ENCODE measurements at regions not wholly inside any gene's neighbourhood (a gene's known extent, or its start where the extent isn't known, plus 50 kb on each side); places are given as distances from the start of the nearest gene placed in this dataset.

- no peak for DNase-seq
Observed at GRCh38 chr1:81379430-81379829, 421.3 kb upstream of the ADGRL2 start.

- DNase-seq = no peak
Observed at GRCh38 chr1:81377406-81377805, 423.3 kb upstream of the ADGRL2 start.

GRCh38 chr1:81375884-81376548 is 424.7 kb upstream of the ADGRL2 start:
- DNase-seq = no peak

GRCh38 chr1:81374481-81374880 is 426.3 kb upstream of the ADGRL2 start:
- no peak for DNase-seq

- DNase-seq = no peak
Observed at GRCh38 chr1:81371864-81372263, 428.9 kb upstream of the ADGRL2 start.

- DNase-seq = no peak
Observed at GRCh38 chr1:81369833-81370232, 430.9 kb upstream of the ADGRL2 start.

- no peak for DNase-seq
Observed at GRCh38 chr1:81366173-81366572, 434.6 kb upstream of the ADGRL2 start.

- no peak for DNase-seq
Observed at GRCh38 chr1:81364088-81364487, 436.6 kb upstream of the ADGRL2 start.

- no peak for DNase-seq
Observed at GRCh38 chr1:81358151-81358550, 442.6 kb upstream of the ADGRL2 start.

GRCh38 chr1:81351864-81352263 is 448.9 kb upstream of the ADGRL2 start:
- DNase-seq = no peak

GRCh38 chr1:81349194-81349965 is 451.4 kb upstream of the ADGRL2 start:
- DNase-seq = no peak

- no peak for DNase-seq
Observed at GRCh38 chr1:81345110-81345509, 455.6 kb upstream of the ADGRL2 start.

GRCh38 chr1:81340239-81340638 is 460.5 kb upstream of the ADGRL2 start:
- no peak for DNase-seq

GRCh38 chr1:81337226-81337625 is 463.5 kb upstream of the ADGRL2 start:
- DNase-seq = no peak

GRCh38 chr1:81335876-81336275 is 464.9 kb upstream of the ADGRL2 start:
- DNase-seq = no peak

- no peak for DNase-seq
Observed at GRCh38 chr1:81330521-81330920, 470.2 kb upstream of the ADGRL2 start.

GRCh38 chr1:81330111-81330510 is 470.6 kb upstream of the ADGRL2 start:
- DNase-seq = no peak

- DNase-seq = no peak
Observed at GRCh38 chr1:81329041-81329440, 471.7 kb upstream of the ADGRL2 start.

- DNase-seq = no peak
Observed at GRCh38 chr1:81327743-81328142, 473.0 kb upstream of the ADGRL2 start.

GRCh38 chr1:81327103-81327710 is 473.5 kb upstream of the ADGRL2 start:
- no peak for DNase-seq

GRCh38 chr1:81326212-81326611 is 474.5 kb upstream of the ADGRL2 start:
- DNase-seq = no peak

GRCh38 chr1:81325397-81325796 is 475.3 kb upstream of the ADGRL2 start:
- no peak for DNase-seq

- DNase-seq = no peak
Observed at GRCh38 chr1:81323862-81324261, 476.9 kb upstream of the ADGRL2 start.

GRCh38 chr1:81317191-81317590 is 483.5 kb upstream of the ADGRL2 start:
- DNase-seq = no peak

All from activated T-cell treated with anti-CD3 and anti-CD28 coated beads, Interleukin-2, amount 50 U/mL, for 48 hours (primary cell).